NAMALWA (cell line): ENCODE measurements at regions not wholly inside any gene's neighbourhood (a gene's known extent, or its start where the extent isn't known, plus 50 kb on each side); places are given as distances from the start of the nearest gene placed in this dataset.
"Not testable (repeated sequence)": the region's sequence is repeated elsewhere in the genome, so short reads cannot be mapped to it uniquely, and the experiment has no call there.

Experiments
- DNase-seq: peaks from one replicate; pipeline ENCODE4 v3.0.0-alpha.2; 2015; ENCODE audit warnings: low spot score

DNA sequence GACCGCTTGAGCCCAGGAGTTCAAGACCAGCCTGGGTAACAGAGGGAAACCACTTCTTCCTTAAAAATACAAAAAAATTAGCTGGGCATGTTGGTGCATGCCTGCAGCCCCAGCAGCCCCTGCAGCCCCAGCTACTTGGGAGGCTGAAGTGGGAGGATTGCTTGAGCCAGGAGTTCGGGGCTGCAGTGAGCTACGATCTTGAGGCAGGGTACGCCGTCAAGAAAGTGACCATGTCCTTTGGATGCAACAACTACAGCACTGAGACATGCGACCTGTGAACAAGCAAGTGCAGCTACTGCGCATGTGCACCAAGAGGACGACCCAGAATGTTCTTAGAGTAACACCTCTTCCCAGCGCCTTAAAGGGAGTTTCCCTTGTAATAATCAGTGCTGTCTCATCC is 66.6 kb upstream of the ZNF479 start:
- no peak for DNase-seq

DNA sequence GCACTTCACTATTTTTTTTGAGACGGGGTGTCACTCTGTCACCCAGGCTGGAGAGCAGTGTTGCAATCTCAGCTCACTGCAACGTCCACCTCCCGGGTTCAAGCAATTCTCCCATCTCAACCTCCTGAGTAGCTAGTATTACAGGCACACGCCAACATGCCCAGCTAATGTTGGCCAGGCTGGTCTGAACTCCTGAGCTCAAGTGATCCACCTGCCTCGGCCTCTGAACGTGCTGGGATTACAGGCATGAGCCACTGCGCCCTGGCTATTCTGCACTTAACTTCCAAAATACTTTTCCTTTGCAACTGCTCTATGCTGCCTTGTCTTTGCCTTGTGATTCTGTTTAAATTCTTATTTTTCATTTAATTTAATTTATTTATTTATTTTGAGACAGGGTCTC is 67.0 kb upstream of the ZNF479 start:
- no peak for DNase-seq

DNA sequence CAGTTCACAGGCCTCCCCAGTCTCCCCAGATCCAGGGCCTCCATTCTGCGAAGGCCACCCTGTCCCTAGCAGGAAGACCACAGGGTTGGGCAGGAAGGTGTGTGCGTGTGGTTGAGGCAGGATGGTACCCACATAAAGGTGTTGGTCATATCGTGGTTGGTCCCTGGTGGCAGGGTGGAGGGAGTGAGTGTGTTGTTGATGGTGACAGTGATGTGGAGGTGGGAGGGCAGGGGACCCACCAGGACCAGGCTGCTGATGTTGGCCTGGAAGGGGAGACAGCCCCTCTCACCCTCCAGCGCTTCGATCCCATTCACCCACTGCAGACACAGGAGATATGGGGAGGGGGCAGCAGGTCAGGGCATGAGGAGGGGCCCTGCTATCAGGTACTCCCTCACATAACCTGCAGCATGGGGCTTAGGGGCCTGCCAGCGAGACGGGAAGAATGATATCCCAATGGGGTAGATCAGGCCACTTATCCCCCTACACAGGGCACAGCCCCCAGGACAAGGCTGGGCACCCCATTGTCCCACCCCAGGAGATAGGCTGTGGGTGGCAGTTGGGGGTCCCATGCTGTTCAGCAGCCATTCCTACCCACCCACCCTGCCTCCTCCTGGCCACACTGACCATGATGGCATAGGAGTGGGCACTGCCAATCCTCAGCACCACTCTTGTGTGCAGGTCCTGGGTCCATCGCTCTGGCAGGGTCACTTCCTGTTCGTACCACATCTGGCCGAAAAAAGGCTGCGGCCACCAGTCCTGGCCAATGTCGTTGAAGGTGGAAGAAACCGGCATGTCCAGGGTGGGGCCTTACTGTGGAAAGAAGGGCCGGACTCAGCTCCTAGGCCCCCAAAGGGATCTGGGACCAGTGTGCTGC is 69.0 kb upstream of the ZNF479 start:
- DNase-seq: no peak

DNA sequence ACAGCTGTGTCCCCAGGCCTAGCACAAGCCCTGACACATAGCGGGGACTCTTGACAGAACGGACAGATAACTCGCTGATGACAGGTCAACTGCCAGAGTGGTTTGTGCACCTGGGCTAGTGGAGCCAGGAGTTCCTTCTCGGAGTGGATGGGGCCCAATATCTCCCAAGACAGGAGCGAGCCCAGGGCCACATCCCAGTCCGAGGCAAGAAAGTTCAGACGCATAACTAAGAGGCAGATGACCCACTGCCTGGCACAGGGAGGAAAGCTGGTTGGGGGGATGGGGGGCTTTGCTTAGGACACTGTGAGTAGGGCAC is 69.6 kb upstream of the ZNF479 start:
- DNase-seq: no peak

DNA sequence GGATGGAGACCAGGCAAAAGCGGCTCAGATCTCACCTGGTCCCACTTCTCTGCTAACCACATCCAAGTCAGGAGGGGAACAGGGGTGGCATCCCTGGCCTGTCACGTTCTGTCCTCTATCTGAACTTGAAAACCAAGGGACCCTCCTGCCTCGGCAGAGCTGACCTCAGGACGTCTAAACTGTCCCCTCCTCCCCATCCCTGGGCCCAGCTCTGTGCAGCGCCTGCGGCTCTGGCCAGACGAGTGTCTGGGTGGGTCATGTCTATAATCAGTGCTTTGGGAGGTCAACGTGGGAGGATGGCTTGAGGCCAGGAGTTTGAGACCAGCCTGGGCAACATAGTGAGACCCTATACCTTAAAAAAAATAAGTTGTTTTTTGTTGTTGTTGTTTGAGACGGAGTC is 70.0 kb upstream of the ZNF479 start:
- no peak for DNase-seq

DNA sequence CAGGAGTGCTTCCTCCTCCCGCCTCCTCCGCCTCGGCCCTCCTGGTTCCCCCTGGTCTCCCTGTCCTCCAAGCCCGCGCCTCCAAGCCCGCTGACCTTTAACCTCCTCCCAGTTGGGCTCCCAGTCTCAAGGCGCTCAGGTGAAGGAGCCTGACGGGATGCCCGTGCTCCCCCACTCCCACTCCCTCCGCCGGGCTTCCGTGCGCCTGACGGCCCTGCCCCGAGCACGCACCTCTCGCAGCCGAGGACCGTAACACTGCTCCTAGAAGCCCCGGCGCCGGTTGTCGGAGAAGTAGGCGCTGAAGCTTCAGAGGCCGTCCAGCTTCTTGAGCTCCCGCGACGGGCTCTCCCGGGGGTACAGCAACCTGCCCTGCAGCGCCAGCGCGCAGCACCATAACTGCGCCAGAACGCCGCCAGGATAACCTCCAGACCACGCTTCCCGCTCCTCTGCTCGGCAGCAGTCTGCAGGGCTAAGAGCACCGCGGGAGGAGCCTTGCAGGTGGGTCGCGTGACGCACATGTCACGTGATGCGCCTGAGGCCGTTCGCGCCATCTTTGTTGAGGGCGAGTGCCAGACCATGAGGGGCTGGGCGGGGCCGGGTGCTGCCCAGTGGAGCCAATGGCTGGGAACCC is 71.0 kb upstream of the ZNF479 start:
- DNase-seq: no peak

DNA sequence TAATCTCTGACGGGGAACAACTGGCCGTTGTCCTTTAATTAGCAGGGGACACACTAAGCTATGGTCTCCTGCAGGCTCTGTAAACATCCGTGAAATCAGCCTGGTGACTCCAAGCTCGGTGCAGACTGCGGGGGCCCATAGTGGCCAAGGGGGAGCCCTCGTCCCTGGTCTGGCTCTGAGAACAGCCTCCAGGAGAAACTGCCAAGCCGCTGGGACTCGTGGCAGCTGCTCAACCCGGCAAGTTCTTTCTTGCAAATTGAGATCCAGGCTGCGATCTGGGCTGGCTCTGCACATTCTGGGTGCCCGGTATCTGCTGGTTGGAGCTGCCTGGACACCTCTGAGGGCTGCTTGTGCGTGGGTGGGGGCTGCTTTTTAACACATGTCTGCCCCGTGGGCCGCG is 71.6 kb upstream of the ZNF479 start:
- DNase-seq: not testable (repeated sequence)

DNA sequence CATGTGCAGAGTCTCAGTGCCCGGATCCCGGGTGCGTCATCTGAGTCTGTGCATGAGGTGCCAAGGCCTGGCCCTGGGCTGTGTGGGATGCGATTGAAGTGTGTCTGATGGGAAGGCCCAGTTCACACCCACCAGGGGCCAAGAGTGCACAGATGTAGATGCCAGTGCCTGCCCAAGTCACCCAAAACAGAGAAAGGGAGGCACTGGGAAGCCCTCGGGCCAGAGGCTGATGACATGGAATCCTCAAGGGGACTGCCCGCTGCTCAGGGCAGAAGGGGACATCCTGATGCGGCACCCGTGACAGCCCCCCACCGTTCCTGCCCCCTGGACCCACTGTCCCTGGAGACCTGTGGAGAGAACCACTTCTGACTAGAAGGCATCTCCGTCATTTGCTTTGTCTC is 72.2 kb upstream of the ZNF479 start:
- DNase-seq: no peak

DNA sequence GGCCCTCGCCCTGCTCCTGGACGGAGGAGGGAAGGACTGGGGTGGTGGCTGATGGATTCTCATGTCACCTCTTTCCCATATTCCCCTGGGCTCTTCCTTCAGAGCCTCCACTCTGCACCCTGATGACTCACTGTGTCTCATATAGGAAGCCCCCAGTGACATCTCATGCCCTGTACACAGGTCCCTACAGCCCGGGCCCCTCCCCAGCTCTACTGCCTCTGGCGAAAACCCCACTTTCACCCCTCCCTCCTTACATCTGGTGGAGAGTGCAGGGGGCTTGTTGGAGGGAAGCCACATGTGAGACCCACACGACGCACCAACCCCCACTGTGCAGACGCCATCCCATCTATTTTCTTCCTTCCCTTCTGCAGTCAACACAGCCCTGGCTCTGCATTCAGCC is 72.8 kb upstream of the ZNF479 start:
- DNase-seq: no peak

DNA sequence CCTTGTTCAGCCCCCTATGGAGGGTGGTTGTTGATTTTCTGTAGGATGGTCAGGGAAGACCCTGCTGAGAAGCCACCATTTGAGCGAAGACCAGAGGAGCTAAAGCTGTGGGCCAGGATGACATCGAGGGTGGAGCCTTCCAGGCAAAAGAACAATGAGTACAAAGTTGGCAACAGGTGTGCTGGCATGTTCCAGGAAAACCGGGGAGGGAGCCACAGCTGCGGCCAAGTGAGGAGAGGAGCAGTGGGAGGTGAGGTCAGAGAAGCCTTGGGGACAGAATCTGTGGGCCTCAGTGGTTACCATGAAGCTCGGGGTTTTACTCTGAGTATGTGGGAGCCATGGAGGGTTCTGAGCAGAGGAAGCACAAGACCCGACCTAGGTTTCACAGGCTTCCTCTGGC is 75.6 kb upstream of the ZNF479 start:
- DNase-seq: no peak

DNA sequence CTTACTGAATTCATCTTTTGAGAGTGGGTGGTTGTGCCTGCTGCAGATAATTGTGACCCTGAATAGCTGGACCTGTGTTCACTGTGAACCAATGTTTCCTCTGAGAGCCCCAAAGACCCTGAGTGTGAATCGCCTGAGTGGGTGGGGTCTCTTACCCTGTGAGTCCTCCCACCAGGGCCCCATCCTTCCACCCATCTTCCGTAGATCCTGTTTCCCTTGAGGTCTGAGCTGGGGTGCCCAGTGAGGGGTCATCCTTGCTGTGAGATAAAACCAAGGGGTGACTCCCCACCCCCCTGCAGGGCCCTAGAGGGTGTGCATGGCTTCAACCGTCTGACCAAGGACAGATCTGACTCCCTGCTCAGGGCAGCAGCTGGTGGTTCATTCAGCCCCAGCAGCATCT is 78.0 kb upstream of the ZNF479 start:
- DNase-seq: no peak

DNA sequence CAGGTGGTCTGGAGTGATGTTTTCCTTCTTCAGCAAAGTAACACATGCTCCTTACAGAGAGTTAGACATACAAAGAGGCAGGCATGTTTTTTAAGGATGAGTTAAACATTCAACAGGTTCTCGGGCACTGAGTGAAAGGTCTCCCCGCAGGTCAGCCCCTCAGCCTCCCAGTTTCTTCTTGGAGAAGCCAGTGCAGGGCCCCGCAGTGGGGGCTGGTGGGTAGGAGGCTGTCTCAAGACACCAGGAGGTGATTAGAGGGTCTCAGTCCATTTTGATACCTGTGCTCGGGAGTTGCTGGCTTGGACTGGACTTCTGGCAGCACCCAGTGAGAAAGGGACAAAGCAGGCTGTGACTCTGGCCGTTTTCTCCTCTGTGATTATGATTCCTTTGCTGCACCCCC is 78.6 kb upstream of the ZNF479 start:
- DNase-seq: no peak

DNA sequence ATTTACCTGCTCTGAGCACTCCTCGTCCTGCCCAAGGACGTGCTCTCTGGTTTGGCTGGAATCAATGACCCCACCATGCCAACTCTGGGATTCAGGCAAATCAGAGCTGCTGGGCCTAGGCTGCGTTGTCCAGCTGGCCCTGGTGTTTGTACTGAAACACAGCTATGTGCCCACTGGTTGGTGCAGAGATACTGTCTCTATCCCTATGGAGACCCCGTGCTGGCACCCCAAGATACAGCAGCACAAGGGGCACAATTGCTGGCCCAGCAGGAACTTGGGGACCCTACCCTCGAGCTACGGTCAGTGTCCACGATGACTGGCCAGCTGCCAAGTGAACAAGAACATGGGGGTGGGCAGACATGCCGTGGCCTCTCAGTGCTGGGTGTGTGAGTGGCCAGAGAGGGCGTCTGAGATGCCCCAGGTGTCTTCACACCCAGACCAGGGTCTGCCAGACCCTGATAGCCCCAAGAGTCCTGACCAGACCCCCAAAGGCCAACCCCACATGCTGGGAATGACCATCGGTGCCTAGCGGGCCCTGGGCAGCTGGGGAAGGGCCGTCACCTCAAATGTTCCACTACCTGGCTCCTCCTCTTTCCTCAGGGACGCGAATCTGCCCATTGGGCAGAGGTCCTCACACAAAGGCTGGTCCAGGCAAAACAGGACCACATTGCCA is 79.3 kb upstream of the ZNF479 start:
- no peak for DNase-seq

DNA sequence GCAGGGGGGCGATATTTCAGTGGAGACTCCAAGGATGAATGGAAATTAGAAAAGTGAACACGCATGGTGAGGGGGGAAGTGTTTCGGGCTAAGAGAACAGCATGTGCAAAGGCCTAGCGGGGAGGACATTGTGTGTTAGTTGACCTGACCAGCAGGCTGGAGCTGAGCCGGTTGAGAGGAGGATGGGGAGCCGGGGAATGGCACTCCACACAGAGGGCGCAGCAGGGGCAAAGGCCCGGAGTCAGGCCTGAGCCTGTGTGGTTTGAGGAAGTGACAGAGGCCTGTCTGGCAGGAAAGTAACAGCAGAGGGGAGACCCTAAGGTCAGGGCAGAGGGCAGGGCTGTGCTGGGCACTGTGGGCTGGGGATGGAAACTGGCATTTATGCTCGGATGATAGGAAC is 83.2 kb upstream of the ZNF479 start:
- no peak for DNase-seq

DNA sequence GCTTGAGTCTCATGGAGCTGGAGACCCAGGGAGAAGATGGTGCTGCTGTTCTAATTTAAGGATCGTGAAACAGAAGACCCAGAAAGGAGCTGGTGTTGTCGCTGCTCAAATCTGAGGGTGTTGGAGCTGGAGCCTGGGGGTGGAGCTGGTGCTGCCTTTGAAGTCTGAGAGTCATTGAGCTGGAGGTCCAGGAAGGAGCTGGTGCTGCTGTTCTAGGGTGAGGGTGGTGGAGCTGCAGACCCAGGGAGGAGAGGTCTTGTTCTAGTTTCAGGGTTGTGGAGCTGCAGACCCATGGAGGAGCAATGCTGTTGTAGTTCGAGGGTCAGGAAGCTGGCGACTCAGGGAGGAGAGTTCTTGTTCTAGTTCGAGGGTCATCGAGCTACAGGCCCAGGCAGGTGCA is 84.1 kb upstream of the ZNF479 start:
- no peak for DNase-seq

DNA sequence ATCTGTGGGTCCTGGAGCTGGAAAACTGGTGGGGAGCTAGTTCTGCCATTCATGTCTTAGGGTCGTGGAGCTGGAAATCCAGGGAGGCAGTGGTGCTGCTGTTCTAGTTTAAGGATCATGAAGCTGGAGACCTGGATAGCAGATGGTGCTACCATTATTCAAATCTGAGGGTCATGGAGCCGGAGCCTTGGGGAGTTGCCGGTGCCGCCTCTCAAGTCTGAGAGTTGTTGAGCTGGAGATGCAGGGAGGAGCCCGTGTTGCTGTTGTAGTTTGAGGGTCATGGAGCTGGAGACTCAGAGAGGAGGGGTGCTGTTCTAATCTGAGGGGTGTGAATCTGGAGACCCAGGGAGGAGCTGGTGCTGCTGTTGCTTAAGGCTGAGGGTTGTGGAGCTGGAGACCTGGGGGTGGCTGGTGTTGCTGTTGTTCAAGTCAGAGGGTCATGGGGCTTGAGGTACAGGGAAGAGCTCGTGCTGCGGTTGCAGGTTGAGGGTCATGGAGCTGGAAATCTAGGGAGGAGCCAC is 86.0 kb upstream of the ZNF479 start:
- DNase-seq: no peak

DNA sequence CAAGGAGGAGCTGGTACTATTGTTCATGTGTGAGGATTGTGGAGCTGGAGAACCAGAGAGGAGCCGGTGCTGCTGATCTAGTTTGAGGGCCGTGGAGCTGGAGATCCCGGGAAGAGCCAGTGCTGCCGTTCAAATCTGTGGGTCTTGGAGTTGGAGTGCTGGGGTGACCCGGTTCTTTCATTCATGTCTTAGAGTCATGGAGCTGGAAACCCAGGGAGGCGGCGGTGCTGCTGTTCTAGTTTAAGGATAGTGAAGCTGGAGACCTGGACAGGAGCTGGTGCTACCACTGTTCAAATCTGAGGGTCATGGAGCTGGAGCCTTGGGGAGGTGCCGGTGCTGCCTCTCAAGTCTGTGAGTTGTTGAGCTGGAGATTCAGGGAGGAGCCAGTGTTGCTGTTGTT is 88.5 kb upstream of the ZNF479 start:
- no peak for DNase-seq

DNA sequence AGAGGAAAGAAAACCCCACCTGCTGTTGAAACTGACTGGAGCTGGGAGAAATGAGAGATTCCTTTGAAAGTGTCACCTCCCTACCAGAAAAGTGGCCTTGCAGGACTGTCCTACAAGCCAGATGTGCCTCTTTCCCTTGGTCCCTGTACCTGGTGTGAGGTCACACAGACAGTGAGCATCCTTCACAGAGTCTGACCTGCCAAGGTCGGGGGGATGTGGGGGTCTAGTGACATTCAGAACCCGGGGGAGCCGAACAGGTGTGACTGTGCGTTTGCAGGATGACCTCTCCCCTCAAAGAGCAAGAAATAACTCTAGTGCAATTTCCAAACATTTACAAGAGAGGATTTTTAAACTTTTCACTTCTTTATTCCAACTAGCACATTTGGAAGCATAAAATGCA is 93.4 kb upstream of the ZNF479 start:
- DNase-seq: no peak

DNA sequence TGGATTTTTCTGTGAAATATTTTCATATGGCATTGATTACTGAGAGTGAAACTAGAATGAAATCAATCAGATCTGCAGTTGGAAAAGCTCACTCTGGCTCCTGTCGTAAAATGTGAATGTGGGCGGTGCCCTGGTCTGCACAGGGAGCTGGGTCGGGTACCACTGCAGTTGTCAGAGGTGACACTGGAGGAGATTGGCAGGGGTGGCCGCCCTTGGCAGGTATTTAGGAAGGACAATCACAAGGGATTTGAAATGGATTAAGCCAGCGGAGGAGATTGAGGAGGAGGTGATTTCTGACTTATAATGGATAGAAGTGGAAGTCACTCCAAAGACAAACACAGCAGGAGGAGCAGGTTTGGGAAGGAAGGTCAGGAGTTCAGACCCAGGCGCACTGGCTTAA is 109.0 kb upstream of the ZNF479 start:
- not testable (repeated sequence) for DNase-seq

DNA sequence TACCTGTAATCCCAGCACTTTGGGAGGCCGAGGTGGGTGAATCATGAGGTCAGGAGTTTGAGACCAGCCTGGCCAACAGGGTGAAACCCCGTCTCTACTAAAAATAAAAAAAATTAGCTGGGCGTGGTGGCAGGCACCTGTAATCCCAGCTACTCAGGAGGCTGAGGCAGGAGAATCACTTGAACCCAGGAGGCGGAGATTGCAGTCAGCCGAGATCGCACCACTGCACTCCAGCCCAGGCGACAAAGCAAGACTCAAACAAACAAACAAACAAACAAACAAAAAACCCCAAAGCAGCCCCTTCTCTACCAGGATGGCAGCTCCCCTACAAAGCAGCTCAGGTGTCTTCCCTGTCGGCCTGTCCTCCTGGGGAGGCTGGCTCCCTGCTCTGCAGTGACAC is 111.3 kb upstream of the ZNF479 start:
- DNase-seq: not testable (repeated sequence)

DNA sequence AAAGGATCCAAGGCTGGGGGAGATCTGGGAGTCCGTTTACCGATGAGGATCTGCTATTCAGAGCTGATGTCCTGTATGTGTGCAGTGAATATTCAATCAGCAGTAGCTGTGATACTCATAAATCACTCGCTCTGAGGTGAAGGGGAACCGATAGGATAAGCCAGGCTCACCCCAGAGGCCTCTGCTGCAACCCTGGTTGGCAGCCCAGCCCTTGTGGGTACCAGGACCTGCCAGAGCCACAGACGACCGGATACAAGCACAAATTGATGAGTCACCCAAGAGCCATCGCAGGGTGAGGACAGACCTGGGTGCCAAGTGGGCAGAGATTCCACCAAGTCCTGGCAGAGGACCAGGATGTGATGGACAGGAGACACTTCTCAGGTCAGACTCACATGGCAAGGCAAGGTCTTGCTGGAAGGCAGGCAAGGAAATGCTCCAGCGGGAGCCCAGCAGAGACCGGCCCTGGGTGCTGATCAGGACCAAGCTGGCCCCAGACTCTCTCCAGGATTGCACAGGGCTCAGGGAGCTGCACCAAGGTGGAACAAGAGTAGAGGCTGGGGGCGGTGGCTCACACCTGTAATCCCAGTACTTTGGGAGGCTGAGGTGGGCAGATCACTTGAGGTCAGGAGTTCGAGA is 112.2 kb upstream of the ZNF479 start:
- not testable (repeated sequence) for DNase-seq

DNA sequence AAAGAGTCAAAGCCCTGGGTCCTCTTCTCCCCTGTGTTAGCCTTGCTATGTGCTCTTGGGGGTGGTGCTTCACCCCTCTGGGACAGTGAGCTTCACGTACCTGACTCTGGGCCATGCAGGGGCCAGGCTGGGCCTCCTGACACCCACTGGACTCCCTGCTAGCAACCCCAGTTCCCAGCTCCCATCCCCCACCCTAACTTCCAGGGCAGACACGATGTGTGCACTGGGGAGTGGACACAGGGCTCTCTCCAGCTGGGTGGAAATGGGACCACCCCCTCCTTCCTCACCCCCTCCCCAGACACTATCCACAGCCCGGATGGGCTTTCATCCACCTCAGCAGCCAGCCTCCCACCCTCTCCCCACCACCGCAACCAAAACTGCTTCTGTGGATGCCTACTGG is 113.0 kb upstream of the ZNF479 start:
- no peak for DNase-seq

DNA sequence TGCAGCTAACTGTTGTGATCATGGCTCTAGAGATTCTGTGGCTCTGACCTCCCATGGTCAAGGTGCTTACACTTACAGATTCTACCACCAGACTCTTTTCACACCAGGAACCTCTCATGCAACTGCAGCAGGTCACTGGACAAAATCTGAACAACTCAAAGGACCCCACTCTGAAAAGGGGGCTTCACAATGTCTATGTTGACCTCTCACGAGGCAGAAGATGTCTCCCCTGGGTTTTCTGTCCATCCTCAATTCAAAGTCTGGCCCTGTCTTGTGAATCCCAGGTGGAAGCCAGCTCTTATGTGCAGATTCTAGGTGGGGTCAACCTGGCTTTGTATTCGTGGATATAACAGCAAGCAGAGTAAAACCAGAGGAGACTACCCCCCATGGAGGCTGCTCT is 118.6 kb upstream of the ZNF479 start:
- DNase-seq: no peak
